ENCODE measurements at regions not wholly inside any gene's neighbourhood (a gene's known extent, or its start where the extent isn't known, plus 50 kb on each side); places are given as distances from the start of the nearest gene placed in this dataset.
"Not testable (repeated sequence)": the region's sequence is repeated elsewhere in the genome, so short reads cannot be mapped to it uniquely, and the experiment has no call there.

DNA sequence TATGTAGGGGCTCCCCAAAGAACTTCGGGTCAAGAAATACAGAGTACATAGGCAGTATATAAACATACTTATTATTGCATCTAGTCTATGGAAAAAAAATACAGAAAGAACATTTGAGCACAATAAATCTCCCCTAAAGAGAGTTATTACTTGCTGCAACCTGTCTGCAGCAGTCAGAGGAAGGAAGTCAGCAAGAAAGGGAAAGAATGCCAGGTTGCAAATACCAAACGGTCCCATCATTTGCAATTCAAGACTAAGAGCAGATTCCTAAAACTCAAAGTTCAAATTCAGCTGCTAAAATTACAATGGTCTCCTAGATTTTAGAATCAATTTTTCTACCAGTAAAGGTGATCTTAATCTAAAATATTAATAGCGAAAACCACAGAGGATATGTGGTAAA lies 236.2 kb upstream of the NUDT6 start:
- no peak for DNase-seq (ENCODE audit: low read depth)

DNA sequence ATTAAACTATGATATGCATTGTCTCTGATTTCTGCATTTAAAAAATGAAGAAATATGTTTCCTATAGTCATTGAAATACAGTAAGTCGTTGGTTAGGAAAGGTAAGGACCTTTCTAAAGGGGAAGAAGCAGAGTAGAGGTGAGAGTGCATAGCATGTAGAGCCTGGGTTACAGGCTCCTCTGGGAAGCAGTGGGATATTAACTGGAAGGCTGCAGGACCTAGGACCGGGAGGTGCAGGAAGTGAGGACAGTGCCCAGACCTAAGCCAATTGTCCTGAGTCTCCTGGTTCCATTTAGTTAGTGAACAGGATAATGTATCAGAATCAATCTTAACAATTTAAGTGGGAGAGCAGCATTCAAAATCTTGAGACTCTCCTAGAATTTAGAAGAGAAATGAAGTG lies 237.1 kb upstream of the NUDT6 start:
- DNase-seq (ENCODE audit: low read depth) = no peak

DNA sequence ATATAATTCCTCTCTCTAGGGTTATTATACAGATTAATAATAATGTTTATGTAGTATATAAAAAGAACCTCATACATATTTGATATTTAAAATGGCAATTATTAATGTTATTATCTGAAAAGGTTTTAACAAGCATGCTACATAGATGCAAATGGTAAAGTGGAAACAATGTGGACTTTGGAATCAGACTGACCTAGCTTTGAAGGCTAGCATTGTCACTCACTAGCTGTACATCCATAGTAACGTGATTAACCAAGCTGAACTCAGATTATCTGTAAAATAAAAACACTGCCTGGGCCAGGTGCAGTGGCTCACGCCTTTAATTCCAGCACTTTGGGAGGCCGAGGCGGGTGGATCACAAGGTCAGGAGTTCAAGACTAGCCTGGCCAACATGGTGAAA lies 233.7 kb upstream of the SPRY1 start:
- no peak for DNase-seq (ENCODE audit: low read depth)

DNA sequence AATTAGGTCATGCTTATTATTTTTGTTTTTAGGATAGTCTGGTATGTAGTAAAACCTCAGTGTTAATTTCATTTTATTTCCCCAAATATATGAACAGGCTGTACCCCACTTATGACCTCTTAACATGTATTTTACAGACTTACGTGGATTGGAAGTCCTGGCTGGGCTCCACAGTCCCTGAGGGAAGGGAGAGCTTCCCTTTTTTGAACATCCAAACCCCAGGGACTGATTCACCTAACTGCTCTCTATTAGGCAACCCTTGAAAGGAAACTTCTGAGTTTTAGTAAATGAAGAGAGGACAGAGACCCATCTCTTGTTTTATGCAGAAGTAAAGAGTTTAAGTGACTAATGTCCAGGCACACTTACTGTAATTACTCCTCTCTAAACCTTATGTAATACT lies 233.1 kb upstream of the SPRY1 start:
- peak; percentile 5 for DNase-seq (ENCODE audit: low read depth)

DNA sequence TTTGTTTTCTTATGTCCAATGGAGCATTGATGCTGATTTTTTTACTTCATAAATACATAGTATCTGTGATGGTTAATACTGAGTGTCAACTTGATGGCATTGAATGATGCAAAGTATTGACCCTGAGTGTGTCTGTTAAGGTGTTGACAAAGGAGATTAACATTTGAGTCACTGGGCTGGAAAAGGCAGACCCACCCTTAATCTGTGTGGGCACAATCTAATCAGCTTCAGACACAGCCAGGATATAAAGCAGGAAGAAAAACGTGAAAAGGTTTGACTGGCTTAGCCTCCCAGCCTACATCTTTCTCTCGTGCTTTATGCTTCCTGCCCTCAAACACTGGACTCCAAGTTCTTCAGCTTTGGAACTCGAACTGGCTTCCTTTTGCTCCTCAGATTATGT lies 230.6 kb upstream of the SPRY1 start:
- no peak for DNase-seq (ENCODE audit: low read depth)

DNA sequence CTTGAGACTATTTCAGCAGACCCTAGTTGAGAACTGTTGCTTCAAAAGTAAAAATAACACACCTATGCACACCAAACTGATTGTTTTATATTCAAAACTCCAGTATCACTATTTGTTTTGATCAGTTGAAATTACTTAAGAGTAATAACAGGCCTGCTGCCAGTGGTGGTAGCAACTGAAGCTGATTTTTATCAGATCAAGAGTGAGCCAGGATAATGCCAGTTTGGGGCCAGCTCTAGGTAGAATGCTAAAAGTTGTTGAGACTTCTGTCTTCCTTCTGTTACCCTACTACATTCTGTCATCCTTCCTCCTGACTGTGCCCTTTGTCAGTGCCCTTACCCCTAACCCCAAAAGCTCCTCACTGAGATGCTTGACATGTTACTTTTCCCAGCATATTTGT lies 228.7 kb upstream of the SPRY1 start:
- no peak for DNase-seq (ENCODE audit: low read depth)

DNA sequence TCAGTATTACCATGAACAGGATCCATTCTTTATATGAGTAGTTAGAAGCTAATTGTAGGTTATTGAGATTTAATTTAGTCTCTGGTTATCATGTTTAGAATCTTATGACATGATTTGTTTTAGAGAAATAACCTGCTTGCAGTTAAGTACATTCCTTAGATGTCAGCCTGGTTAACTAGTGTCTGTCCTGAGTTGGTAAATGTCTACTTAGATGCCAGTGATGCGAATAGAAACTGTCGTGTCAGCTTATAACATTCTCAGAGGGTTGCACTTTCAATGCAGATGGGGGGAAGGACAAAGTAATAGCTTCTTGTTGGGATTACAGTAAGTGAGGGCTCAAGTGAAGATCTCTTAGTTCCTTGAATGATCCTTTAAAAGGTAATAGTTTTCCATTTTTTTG lies 227.8 kb upstream of the SPRY1 start:
- DNase-seq (ENCODE audit: low read depth) = peak; percentile 41

DNA sequence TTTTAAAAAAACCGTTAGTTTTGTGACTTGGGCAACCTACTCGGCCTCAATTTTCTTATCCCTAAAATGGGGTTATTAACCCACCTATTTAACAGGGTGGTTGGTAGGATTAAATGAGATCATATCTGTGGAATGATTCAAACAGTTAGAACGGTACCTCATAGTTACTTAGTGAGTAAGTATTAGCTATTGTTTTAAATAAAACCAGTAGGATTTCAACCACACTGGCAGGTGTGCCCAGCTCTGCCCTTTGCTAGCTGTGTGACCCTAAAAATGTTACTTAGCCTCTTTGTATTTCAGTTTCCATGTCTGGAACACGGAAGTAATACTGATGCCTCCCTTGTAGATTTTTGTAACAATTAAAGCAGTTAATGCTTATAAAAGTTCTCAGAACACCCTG lies 225.8 kb upstream of the SPRY1 start:
- DNase-seq (ENCODE audit: low read depth) = peak; percentile 11

DNA sequence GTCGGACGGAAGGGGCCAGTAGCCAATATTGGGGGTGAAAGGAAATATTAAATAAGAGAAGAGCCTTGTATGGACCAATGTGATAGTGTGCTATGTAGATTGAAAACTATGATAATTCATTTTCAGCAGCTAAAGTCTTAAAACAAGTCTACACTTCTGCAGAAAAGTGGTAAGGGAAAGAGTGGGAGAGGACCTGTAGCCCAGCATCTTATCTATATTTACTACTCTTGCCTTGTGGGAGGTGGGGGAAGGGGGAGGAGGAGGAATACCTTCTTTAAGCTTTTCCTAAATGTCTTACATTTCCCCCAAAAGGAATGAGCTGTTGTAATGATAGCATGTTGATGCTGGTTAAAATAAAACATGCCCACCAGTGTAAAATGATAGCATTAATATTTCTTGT lies 220.0 kb upstream of the SPRY1 start:
- DNase-seq (ENCODE audit: low read depth) = no peak

DNA sequence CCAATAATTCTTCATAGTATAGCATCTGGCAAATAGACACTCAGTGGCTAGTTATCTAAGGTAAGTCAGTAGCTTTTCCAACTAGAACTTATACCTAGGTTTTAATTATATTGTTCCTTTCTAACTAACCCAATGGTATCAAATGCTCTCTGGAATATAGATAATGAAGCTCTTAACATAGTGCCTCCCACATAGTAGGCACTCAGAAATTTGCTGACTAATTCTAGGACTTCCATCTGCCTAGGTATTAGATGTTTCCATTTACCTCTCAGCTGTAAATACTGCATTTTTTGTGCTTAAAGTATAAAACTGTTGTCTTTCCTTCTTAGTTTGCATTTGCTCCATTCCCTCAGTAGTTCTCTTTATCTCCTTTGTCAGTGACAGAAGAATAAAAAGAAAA lies 214.3 kb upstream of the SPRY1 start:
- no peak for DNase-seq (ENCODE audit: low read depth)

DNA sequence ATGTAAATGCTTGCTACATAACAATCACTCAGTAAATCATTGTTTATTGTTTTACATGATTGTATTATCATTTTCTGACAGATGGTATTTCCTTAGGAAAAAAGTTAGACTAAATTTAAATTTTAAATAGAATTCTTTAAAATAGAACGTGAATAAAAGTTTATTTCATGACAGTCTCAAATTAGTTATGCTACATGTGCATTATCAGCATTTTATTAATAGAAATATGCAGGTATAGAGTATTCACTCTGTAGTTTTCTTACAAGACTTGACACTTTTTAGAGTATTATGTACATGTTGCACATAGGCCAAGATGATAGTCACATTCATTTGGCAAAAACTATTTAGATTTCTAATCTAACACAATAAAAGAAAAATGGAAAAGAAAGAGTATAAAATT lies 213.3 kb upstream of the SPRY1 start:
- no peak for DNase-seq (ENCODE audit: low read depth)

DNA sequence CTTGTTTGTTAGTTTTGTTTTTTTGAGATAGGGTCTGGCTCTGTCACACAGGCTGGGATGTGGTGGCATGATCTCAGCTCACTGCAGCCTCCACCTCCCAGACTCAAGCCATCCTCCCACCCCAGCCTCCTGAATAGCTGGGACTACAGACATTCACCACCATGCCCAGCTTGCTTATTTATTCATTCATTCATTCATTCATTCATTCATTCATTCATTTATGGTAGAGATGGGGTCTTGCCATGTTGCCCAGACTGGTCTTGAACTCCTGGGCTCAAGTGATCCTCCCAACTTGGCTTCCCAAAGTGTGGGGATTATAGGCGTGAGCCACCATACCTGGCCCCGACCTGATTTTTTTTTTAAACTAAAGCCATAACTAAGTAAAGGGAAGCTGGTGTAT lies 212.8 kb upstream of the SPRY1 start:
- not testable (repeated sequence) for DNase-seq (ENCODE audit: low read depth)

DNA sequence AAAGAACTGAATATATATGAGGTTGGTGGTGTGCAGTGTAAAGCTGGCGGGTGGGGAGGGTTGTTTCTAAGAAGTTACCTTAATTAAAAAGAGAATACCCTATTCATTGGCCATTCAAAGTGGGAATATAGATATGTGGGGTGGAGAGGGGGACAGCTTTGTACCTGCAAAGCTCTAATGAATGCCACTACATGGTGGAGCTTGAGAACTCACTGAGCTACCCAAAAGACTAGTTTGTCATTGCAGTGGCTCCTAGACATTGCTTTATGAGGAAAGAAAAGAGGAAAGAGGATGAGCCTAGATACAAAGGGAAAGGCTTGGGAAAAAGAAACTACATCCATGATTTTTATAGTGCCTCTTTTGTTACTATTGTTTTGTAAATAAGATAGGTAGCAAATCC lies 209.9 kb upstream of the SPRY1 start:
- no peak for DNase-seq (ENCODE audit: low read depth)

DNA sequence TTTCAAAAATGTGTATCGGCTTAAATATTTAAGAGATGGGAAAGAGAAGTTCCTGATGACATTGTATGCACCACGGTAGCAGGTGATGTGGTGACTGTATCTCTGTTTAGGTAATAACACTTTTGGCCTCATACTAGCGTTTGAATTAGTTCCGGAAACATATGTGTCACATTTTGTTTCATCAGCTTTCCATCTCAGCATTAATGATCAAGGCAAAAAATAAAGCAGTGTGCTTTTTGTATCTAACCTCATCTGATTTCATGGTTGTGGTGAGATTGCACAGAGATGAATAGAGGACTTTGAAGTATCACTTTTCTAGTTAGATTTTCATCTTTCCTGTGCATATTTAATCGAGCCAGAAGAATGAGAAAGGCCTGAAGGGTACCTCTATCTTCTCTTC lies 206.4 kb upstream of the SPRY1 start:
- no peak for DNase-seq (ENCODE audit: low read depth)

DNA sequence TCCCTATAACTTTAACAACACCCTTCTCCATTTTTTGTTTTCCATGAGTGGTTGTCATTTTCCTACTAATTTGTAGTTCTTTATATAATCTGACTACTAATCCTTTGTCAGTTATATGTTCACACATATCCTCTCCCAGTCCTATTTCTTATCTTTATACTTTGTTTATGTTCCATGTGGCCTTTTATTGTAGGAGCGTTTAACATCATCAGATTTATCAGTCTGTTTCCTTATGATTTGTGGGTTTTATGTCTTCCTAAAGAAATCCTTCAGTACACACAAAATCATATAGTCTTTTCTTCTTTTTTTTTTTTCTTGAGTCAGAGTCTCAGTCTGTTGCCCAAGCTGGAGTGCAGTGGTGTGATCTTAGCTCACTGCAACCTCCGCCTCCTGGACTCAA lies 204.9 kb upstream of the SPRY1 start:
- no peak for DNase-seq (ENCODE audit: low read depth)

DNA sequence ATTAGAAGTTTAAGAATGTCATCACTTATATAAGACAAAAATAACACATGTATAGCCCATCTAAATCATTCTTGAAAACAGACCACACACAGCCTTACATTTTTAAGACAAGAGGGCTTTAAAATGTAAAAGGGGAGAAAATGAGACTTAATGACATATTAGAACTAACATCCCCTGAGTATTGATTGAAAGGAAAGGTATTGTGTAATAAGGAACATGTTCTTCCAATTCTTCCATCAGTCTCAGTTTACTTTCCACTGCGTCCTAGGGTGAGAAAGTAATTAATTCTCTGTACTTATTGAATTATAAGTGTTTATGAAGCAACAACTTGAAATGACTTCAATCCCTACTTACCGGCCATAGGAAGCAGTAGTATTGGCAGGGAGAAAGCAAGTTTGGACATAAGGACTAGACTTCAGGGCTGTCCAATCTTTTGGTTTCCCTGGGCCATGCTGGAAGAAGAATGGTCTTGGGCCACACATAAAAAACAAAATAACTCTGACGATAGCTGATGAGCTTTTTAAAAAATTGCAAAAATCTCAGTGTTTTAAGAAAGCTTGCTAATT lies 202.7 kb upstream of the SPRY1 start:
- no peak for DNase-seq (ENCODE audit: low read depth)

DNA sequence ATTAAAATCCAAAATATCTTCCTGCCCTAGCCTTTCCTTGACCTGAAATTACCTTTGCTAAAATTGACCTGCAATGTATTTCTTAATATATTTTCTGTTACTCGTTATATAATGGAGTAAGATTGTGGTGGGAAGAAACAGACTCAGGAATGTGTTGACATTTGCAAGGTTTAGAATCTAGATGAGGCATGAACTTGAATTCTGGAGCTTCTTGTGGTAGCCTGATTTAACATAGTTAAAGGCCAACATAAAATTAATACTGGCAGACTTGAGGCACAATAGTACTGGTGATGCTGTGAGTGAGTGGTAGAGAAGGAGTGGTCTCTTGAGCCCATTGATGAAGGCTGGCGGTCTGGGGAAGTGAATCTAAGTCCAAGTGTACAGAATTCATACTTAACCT lies 197.9 kb upstream of the SPRY1 start:
- DNase-seq (ENCODE audit: low read depth) = peak; percentile 5

DNA sequence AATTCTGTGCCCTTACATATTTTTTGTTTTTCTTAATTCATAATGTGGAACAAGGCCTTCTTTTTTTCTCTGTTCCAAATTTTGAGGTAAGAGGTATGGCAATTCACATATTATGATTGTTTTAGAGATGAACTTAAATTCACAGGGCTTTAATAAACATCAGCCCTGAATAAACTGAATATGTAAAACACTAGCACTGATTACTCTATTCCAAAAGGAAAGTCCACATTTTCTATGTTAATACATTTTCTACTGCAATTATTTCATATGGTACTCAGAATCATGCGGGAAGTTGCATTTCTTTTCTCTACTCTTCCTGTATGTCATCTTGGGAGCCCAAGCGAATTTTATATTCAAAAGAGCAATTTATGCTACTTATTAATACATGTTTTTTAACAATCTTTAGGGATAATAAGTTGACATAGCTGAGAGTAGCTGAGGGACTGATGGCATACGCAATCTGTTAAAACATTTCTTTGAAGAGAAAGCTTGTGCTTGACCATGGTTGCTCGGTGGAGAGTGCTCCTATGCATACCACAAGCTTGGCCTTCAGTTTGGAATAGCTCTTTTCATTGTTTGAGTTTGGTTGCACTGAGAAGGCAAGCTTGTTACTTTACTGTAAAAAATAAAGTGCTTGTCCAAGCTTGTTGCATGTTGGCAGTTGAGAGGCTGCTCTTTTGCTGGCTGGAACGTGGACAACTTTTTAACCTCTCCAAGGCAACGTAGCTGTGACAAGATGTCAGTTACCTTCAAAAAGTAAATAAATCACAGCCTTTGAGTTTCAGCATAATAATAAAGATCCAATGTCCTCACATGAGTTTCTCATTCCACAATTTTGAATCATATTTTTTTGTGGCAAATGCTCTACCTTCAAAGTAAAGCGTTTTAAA lies 196.3 kb upstream of the SPRY1 start:
- peak; percentile 4 for DNase-seq (ENCODE audit: low read depth)

DNA sequence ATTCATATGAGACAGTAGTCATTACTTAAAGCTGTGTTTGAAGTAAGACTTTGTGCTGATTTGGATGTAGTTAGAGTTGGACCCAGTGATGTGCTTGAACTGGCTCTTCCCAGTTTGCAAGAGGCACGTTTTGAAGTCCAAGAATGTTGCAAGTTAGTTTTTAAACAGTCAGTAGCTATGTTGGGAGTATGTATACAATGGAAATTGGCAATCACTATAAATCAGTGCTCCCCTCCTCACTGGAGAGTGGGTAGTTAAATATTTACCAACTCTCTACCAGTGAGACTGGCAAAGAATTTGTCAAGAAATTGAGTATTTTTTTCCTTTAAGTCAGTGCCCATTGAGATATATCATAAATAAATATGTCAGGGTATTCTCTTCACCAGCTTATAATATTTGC lies 191.9 kb upstream of the SPRY1 start:
- no peak for DNase-seq (ENCODE audit: low read depth)

DNA sequence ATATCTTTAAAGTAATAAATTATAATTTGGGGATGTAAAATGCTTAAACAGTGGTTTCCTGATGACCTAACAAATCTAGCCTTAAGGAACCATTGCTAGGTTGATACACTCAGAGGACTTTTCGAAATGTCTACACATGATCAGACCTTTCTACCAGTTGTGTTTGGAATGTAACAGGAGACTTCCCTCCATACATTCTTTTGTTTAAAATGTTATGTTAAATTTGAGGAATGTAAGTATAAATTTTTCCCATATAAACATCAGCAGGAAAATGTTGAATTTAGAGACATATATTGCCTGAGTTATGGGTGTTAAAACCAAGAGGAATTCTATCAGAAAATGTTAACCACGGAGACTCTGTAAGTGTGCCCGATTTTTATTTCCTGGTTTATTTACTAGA lies 190.6 kb upstream of the SPRY1 start:
- no peak for DNase-seq (ENCODE audit: low read depth)

DNA sequence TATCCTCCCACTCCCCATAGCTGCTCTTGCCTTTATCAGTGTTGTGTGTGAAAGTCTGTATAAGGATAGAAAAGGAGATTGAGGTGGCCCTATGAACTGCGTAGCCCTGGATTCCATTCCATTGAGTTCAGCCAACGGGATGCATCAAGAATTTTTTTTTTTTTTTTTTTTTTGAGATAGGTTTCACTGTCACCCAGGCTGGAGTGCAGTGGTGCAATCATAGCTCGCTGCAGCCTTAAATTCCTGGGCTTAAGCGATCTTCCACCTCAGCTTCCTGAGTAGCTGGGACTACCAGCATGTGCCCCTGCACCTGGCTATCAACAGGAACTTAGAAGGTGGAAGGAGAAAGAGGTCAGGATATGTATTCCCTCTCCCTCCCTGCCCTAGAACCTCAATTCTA lies 187.2 kb upstream of the SPRY1 start:
- DNase-seq (ENCODE audit: low read depth) = peak; percentile 28

DNA sequence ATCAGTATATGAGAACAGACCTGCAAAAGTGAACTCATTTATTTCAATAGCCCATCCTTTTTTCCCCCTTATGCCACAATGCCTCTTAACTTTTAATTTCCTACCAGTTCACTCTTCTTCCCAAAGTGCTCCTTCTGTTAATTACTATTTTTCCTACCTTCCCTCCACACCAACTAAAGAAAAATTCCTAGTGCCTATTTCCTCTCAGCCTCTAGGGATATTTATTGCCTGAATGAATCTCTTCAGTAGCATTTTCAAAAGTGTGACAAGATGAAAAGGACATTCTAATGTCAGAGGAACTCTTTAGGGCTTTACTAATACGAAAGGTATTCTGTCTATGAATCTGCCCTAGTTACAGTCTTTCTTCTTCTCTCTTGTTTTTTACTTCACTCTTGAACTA lies 181.1 kb upstream of the SPRY1 start:
- DNase-seq (ENCODE audit: low read depth) = no peak

DNA sequence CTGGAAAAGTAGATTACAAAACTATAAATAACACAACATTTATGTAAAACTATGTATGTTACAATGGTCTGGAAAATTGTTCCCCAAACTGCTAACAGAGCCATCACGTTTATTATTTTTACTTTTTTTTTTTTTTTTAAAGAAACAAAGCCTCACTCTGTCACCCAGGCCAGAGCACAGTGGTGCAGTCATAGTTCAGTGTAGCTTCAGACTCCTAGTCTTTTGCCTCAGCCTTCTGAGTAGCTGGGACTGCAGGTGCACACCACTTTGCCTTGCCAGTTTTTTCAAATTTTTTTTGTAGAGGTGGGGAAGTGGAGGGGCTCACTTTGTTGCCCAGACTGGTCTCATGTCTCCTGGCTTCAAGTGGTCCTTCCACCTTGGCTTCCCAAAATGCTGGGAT lies 180.1 kb upstream of the SPRY1 start:
- no peak for DNase-seq (ENCODE audit: low read depth)

DNA sequence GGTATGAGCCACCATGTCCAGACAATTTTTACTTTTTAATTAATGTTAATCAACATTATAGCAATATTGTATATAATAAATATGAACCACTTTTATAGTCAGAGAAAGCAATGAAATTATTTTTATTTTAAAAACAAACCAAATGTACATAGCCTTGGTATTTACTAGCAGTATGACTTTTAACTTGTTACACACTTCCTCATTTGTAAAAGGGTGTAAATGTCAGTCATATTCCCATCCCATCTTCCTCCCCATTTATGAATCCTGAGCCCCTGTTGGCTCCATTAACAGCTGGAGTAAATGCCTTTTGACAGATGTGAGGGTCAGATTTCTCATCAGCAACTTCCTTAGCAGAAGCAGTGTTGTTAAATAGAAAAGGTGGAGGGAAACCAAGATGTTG lies 179.6 kb upstream of the SPRY1 start:
- no peak for DNase-seq (ENCODE audit: low read depth)
